Natural killer cell (primary cell): ENCODE measurements at regions not wholly inside any gene's neighbourhood (a gene's known extent, or its start where the extent isn't known, plus 50 kb on each side); places are given as distances from the start of the nearest gene placed in this dataset.
"Not testable (repeated sequence)": the region's sequence is repeated elsewhere in the genome, so short reads cannot be mapped to it uniquely, and the experiment has no call there.

Experiments used
- ATAC-seq, 3 donors: fragments of 150-1000 bp in 2 of 3; fragments of 200-7000 bp in 1 of 3; cut with Tn5 transposase; 1 replicate in 1 of 3; 2 replicates in 2 of 3; pipeline ENCODE4 v1.10.0; 2021; ENCODE audit warnings: mild to moderate bottlenecking in 2 of 3, moderate library complexity in 2 of 3
- DNase-seq, 2 donors: peaks; one replicate each; pipeline versions ENCODE4 v3.0.0 to v3.0.0-alpha.2; 2013 to 2021; ENCODE audit warnings: mixed read lengths in 1 of 2
- H3K27ac ChIP-seq: one replicate; pipeline ENCODE4 v1.5.1; 2013; ENCODE audit warnings: mild to moderate bottlenecking, low read length
- H3K27me3 ChIP-seq: one replicate; pipeline ENCODE4 v1.6.1; 2013; ENCODE audit warnings: low read length; ENCODE audit not compliant: control insufficient read depth, insufficient read depth
- H3K36me3 ChIP-seq: one replicate; pipeline ENCODE4 v1.6.1; 2013; ENCODE audit warnings: low read length; ENCODE audit not compliant: control insufficient read depth, insufficient read depth
- H3K4me1 ChIP-seq: one replicate; pipeline ENCODE4 v1.6.1; 2013; ENCODE audit warnings: low read length; ENCODE audit not compliant: control insufficient read depth, insufficient read depth
- H3K4me3 ChIP-seq: one replicate; pipeline ENCODE4 v1.5.1; 2013; ENCODE audit warnings: low read length
- H3K9me3 ChIP-seq: one replicate; pipeline ENCODE4 v1.6.1; 2013; ENCODE audit warnings: low read length; ENCODE audit not compliant: control insufficient read depth, insufficient read depth
- H3K27ac Mint-ChIP-seq, 2 donors: one replicate each; pipeline ENCODE4 v1.8.0; 2022; ENCODE audit warnings: mild to moderate bottlenecking in 2 of 2, mixed read lengths in 2 of 2, moderate library complexity in 1 of 2
- H3K27me3 Mint-ChIP-seq, 2 donors: one replicate each; pipeline ENCODE4 v1.8.0; 2022; ENCODE audit warnings: low read depth in 2 of 2, mixed read lengths in 2 of 2
- H3K36me3 Mint-ChIP-seq: one replicate; pipeline ENCODE4 v1.8.0; 2022; ENCODE audit warnings: mixed read lengths
- H3K4me1 Mint-ChIP-seq, 2 donors: one replicate each; pipeline ENCODE4 v1.8.0; 2022; ENCODE audit warnings: mixed read lengths in 2 of 2
- H3K4me3 Mint-ChIP-seq: one replicate; pipeline ENCODE4 v1.8.0; 2022; ENCODE audit warnings: mild to moderate bottlenecking, moderate library complexity, mixed read lengths
- H3K9me3 Mint-ChIP-seq, 2 donors: one replicate each; pipeline ENCODE4 v1.8.0; 2022; ENCODE audit warnings: mixed read lengths in 2 of 2
- WGBS: methylation state at CpG from one replicate; pipeline ENCODE4 v1.1.7; 2013; ENCODE audit warnings: missing lambda C conversion rate; ENCODE audit not compliant: insufficient coverage; 5-methylcytosine and 5-hydroxymethylcytosine counted together
- intact Hi-C: fragments of 100-400 bp; cut with micrococcal nuclease; formaldehyde crosslinking; loops from one replicate; pipeline ENCODE4 v1.14.2; 2022
- TF ChIP-seq, protein P1 (sequence below): fragments of 200-600 bp; IDR thresholded peaks from one replicate; pipeline ENCODE4 v1.8.0; 2022; ENCODE audit warnings: antibody characterized with exemption

DNA sequence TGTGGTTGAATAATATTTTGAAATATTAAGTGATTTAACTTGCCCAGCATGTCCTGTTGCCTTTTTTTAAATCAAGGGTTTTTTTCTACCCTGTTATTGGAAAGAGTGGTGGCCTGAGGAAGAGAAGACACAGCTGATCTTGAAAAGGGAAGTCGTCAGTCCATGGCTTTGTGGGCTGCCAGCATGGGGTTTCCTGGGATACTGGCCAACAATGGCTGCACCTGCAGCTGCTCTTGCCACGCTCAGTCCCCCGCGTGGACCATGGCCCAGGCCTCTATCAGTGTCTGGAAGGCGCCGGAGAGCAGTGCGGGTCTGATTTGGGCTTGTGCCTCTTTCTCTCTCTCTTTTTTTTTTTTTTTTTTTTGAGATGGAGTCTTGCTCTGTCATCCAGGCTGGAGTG, 99.3 kb downstream of the ASB1 start:
- no peaks in the 10 kb centered on the region for H3K4me1 ChIP-seq
- 37% methylated on average over 7 of the region's 7 CpGs for WGBS
- ATAC-seq (no peak), DNase-seq (no peak)
- H3K9me3 ChIP-seq: no peaks in the 10 kb centered on the region
- H3K4me1 Mint-ChIP-seq: no peaks in the 10 kb centered on the region
- H3K27ac ChIP-seq: no peak overlapping the region
- TF ChIP-seq, protein P1, sequence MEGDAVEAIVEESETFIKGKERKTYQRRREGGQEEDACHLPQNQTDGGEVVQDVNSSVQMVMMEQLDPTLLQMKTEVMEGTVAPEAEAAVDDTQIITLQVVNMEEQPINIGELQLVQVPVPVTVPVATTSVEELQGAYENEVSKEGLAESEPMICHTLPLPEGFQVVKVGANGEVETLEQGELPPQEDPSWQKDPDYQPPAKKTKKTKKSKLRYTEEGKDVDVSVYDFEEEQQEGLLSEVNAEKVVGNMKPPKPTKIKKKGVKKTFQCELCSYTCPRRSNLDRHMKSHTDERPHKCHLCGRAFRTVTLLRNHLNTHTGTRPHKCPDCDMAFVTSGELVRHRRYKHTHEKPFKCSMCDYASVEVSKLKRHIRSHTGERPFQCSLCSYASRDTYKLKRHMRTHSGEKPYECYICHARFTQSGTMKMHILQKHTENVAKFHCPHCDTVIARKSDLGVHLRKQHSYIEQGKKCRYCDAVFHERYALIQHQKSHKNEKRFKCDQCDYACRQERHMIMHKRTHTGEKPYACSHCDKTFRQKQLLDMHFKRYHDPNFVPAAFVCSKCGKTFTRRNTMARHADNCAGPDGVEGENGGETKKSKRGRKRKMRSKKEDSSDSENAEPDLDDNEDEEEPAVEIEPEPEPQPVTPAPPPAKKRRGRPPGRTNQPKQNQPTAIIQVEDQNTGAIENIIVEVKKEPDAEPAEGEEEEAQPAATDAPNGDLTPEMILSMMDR: no peak
- peaks cover 5 to 6% of the 10 kb centered on the region in 2 donors for H3K9me3 Mint-ChIP-seq
- intact Hi-C loops: no loop called here
- H3K27ac Mint-ChIP-seq: no peak overlapping the region
- no peaks in the 10 kb centered on the region for H3K27me3 ChIP-seq
- H3K36me3 Mint-ChIP-seq: peaks cover 8% of the 10 kb centered on the region
- H3K4me3 ChIP-seq: no peak overlapping the region
- H3K4me3 Mint-ChIP-seq: no peak overlapping the region
- H3K27me3 Mint-ChIP-seq: no peaks in the 10 kb centered on the region
- H3K36me3 ChIP-seq: no peaks in the 10 kb centered on the region

DNA sequence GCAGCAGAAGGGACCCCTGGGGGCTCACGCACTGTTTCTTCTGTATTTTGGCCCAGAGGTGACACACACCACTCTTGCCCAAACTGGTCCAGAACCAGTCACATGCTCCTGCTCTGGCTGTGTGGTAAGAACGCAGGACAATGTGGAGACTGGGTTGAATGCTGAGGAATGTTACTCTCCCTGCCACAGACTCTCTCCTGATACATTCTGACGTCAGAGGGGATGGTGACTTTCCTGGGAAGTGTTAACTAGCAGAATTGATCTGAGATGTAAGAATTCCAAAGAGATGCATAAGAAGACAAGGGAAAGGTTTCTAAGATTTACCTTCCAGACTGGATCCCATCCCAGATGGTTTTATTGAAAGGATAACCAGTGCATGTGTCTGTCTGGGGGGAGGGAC, 100.8 kb downstream of the ASB1 start:
- H3K27me3 ChIP-seq: no peaks in the 10 kb centered on the region
- Mint-ChIP-seq H3K36me3 (peaks cover 13% of the 10 kb centered on the region), H3K27me3 (no peaks in the 10 kb centered on the region)

DNA sequence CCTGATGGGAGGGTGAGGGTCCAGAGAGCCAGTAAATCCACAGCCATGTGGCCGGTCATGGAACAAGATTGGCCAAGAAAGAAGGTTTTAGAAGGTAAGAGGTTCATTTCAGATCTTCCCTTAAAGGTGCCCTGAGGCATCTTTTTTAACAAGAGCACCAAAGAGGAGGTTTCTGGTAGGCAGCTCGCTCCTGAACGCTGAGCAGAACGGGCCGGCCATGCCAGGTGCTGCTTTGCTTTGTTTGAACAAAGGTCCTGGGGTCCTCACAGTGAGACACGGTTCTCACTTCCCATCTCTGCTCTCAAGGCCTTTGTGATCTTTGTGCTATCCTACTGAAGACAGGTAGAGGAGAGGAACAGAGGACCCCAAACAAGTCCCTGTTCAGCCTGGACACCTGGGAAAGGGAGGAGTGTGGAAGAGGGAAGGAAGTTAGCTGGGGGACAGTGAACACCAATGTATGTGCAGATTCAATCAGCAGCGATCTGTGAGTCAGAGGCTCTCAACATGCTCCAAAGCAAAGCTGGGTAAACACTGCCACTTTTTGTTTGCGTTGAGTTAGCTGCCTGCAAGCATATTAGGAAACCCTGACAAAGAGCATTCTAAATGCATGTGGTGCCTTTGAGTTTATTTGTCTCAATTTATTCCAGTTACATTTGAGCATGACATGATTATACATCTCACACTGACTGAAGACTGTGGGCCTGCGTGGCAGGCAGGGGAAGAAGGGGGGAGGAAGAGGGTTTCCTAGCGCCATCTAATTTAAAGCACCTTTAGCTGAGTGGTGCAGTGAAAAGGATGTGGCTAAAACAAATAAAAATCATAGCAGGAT, 102.4 kb downstream of the ASB1 start:
- TF ChIP-seq, protein P1: no peak
- no peaks in the 10 kb centered on the region for H3K4me1 ChIP-seq
- no peak for ATAC-seq
- H3K4me3 ChIP-seq: no peak overlapping the region
- Mint-ChIP-seq H3K4me3 (no peak overlapping the region), H3K27ac (no peak overlapping the region), H3K36me3 (peaks cover 13% of the 10 kb centered on the region), H3K4me1 (no peaks in the 10 kb centered on the region), H3K9me3 (peaks cover 8 to 9% of the 10 kb centered on the region in 2 donors), H3K27me3 (no peaks in the 10 kb centered on the region)
- H3K27ac ChIP-seq: no peak overlapping the region
- no peaks in the 10 kb centered on the region for H3K27me3 ChIP-seq
- H3K36me3 ChIP-seq: no peaks in the 10 kb centered on the region
- H3K9me3 ChIP-seq: peaks cover 16% of the 10 kb centered on the region
- intact Hi-C loops: no loop called here
- 84% methylated on average over 8 of the region's 10 CpGs for WGBS
- no peak for DNase-seq

More for the DNA sequence above, 100.8 kb downstream of the ASB1 start:
- intact Hi-C loops: no loop called here
- Histone ChIP-seq H3K4me1 (no peaks in the 10 kb centered on the region), H3K27ac (no peak overlapping the region), H3K9me3 (peaks cover 8% of the 10 kb centered on the region), H3K4me3 (no peak overlapping the region), H3K36me3 (no peaks in the 10 kb centered on the region)
- Mint-ChIP-seq H3K4me3 (no peak overlapping the region), H3K27ac (no peak overlapping the region), H3K9me3 (peaks cover 8 to 9% of the 10 kb centered on the region in 2 donors), H3K4me1 (no peaks in the 10 kb centered on the region)
- DNase-seq (no peak), ATAC-seq (no peak)
- WGBS: 81% methylated on average over 3 of the region's 3 CpGs
- TF ChIP-seq, protein P1: no peak

DNA sequence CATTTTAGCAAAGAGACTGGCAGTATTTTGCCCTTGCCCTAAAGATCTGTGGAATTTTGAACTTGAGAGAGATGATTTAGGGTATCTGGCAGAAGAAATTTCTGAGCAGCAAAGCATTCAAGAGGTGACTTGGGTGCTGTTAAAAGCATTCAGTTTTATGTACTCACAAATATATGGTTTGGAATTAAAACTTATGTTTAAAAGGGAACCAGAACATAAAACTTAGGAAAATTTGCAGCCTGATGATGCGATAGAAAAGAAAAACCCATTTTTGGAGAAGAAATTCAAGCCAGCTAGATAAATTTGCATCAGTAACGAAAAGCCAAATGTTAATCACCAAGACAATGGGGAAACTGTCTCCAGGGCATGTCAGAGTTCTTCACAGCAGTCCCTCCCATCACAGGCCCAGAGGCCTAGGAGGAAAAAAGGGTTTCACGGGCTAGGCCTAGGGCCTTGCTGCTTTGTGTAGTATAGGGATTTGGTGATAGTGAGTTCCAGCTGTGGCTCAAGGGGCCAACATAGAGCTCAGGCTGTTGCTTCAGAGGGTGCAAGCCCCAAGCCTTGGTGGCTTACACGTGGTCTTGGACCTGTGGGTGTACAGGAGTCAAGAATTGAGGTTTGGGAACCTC, 104.4 kb downstream of the ASB1 start:
- H3K4me3 ChIP-seq, H3K9me3 Mint-ChIP-seq, DNase-seq, H3K27me3 Mint-ChIP-seq, H3K4me1 ChIP-seq, H3K27ac ChIP-seq, intact Hi-C loops, H3K4me1 Mint-ChIP-seq, H3K27me3 ChIP-seq, H3K4me3 Mint-ChIP-seq, ATAC-seq, H3K36me3 ChIP-seq, H3K27ac Mint-ChIP-seq: not testable (repeated sequence)
- H3K9me3 ChIP-seq: peaks cover 16% of the 10 kb centered on the region
- 77% methylated on average over 4 of the region's 4 CpGs for WGBS
- peaks cover 13% of the 10 kb centered on the region for H3K36me3 Mint-ChIP-seq

DNA sequence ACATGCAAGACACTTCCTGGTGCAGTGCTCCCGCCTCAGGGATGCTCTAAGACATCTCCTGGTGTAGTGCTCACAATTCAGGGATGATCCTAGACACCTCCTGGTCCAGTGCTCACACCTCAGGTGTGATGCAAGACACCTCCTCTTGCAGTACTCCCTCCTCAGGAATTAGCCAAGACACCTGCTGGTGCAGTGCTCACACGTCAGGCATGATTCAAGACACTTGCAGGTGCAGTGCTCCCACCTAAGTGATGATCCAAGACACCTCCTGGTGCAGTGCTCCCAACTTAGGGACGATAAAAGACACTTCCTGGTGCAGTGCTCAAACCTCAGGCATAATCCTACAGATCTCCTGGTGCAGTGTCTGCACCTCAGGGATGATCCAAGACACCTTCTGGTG, 117.0 kb downstream of the ASB1 start:
- ATAC-seq, DNase-seq, H3K36me3 ChIP-seq, H3K4me1 ChIP-seq, intact Hi-C loops, H3K9me3 Mint-ChIP-seq, H3K4me3 Mint-ChIP-seq, H3K27me3 Mint-ChIP-seq, H3K4me1 Mint-ChIP-seq, H3K27ac ChIP-seq, H3K9me3 ChIP-seq, H3K4me3 ChIP-seq, H3K36me3 Mint-ChIP-seq, H3K27ac Mint-ChIP-seq, H3K27me3 ChIP-seq: not testable (repeated sequence)
- 58% methylated on average over 3 of the region's 3 CpGs for WGBS
